ENCODE measurements at regions not wholly inside any gene's neighbourhood (a gene's known extent, or its start where the extent isn't known, plus 50 kb on each side); places are given as distances from the start of the nearest gene placed in this dataset.
"Not testable (repeated sequence)": the region's sequence is repeated elsewhere in the genome, so short reads cannot be mapped to it uniquely, and the experiment has no call there.

DNA sequence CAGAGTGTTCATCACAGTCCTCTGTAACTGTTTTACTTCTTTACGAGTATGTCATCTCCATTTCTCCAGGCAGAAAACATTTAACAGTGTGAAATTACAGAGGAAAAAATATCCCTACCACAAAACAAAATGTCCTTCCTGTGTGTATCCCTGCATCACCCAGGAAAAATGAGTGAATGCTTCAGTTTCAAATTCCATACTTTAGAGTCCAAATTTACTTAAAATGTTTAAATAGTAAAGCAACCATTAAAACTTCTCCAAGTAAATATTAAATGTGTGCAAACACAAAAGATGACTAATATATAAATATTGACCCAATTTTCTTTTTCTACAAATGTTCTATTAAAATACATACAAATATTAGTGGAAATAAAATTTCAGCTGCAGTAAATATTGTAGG, 1016.6 kb upstream of the PCDH20 start:
- CTCF ChIA-PET, result no interaction called here
- POLR2A ChIA-PET, result no interaction called here
- no peak for DNase-seq (ENCODE audit: extremely low spot score)
- TF ChIP-seq, protein P1, sequence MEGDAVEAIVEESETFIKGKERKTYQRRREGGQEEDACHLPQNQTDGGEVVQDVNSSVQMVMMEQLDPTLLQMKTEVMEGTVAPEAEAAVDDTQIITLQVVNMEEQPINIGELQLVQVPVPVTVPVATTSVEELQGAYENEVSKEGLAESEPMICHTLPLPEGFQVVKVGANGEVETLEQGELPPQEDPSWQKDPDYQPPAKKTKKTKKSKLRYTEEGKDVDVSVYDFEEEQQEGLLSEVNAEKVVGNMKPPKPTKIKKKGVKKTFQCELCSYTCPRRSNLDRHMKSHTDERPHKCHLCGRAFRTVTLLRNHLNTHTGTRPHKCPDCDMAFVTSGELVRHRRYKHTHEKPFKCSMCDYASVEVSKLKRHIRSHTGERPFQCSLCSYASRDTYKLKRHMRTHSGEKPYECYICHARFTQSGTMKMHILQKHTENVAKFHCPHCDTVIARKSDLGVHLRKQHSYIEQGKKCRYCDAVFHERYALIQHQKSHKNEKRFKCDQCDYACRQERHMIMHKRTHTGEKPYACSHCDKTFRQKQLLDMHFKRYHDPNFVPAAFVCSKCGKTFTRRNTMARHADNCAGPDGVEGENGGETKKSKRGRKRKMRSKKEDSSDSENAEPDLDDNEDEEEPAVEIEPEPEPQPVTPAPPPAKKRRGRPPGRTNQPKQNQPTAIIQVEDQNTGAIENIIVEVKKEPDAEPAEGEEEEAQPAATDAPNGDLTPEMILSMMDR (IDR thresholded peaks at IDR 0.05; ENCODE audit: control extremely low read depth, extremely low read depth, low read depth, missing control alignments), result no peak

DNA sequence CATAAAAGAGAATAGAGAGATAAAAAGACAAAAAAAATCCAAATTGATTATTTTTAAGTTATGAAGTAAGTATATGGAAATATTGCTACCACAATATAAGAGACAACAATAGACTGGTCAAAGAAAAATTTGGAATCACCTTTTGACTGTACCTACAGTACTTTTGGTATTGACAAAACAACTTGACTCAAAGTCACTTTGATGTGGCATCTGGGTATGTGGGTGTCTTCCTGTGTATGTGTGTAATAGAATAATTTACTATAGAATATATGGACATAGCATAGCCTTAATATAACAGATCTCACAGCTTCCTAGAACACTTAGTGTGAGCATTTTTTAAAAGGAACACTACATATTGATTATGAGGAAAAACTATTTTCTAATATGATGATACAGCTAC, 1016.2 kb upstream of the PCDH20 start:
- no peak for DNase-seq (ENCODE audit: extremely low spot score)
- CTCF ChIA-PET, result no interaction called here
- POLR2A ChIA-PET, result no interaction called here
- TF ChIP-seq, protein P1 (IDR thresholded peaks at IDR 0.05; ENCODE audit: control extremely low read depth, extremely low read depth, low read depth, missing control alignments), result no peak

DNA sequence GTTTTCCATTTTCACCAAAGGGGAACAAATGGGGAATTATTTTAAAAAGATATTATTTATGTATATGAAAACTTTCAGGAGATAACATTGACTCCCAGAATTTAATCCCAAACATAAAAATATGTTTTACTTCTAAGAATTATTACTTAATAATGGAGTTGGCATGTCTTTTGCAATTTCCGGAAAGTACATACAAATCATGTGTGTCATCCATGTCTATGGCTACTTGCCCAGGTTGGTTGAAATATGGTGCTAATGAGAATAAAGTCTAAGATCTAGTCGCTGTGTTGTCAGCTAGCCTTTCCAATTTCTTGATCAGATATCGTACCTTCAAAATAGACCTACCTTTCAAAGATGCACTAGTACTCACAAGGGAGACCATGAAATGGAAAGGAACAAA, 1003.2 kb upstream of the PCDH20 start:
- ChIA-PET POLR2A (no interaction called here), CTCF (no interaction called here)
- DNase-seq (ENCODE audit: extremely low spot score), result no peak
- TF ChIP-seq, protein P1 (IDR thresholded peaks at IDR 0.05; ENCODE audit: control extremely low read depth, extremely low read depth, low read depth, missing control alignments), result no peak

DNA sequence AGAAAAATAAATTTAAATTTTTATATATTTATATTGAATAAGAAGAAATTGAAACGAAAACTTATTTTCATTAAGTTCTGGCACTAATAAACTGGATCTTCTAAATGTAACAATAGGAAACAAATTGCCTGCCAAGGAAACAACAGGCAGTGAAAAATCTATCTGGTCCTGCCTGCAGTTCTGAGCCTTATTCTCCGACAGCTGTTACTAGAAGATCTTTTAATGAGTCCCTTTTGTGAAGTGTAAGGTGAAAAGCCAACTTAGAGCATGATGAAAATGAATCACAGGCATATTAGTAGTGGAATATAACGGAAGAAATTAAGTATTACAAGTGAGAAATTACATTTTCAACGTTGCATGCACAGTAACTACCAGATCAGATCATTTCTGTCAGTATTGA, 1002.7 kb upstream of the PCDH20 start:
- TF ChIP-seq, protein P1 (IDR thresholded peaks at IDR 0.05; ENCODE audit: control extremely low read depth, extremely low read depth, low read depth, missing control alignments), result no peak
- ChIA-PET POLR2A (no interaction called here), CTCF (no interaction called here)
- DNase-seq (ENCODE audit: extremely low spot score), result no peak

DNA sequence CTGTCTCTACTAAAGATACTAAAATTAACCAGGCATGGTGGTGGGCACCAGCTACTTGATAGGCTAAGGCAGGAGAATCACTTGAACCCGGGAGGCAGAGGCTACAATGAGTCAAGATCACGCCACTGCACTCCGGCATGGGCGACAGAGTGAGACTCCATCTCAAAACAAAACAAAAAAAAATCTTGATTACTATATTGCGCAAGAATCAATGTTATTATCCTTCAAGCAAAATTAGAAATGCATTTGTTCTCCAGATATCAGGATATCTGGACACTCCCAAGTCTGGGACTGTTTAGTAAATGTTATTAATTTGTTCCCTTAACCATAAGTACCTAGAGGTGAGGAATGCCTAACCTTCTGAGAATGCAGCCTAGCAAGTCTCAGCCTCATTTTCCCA, 992.2 kb upstream of the PCDH20 start:
- TF ChIP-seq, protein P1 (IDR thresholded peaks at IDR 0.05; ENCODE audit: control extremely low read depth, extremely low read depth, low read depth, missing control alignments), result no peak
- DNase-seq (ENCODE audit: extremely low spot score), result no peak
- CTCF ChIA-PET, result no interaction called here
- POLR2A ChIA-PET, result no interaction called here

DNA sequence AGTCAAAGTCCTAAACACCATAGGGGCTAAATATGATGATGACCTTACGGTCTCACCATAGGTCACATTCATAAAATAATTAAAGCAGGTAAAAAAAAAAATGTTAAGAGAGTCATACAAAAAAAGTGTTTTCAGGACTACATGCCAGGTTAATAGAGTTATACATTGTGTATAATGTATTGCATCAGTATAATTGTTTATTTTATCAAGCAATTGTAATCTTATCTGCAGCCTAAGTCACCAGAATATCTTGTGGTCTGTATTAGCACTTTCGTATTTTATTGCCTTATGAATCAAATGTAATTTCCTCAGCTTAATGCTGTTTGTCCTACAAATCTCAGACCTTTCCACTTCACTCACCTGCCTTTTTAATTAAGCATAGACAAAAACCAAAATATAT, 972.9 kb upstream of the PCDH20 start:
- ChIA-PET POLR2A (no interaction called here), CTCF (no interaction called here)
- no peak for DNase-seq (ENCODE audit: extremely low spot score)
- TF ChIP-seq, protein P1 (IDR thresholded peaks at IDR 0.05; ENCODE audit: control extremely low read depth, extremely low read depth, low read depth, missing control alignments), result no peak

DNA sequence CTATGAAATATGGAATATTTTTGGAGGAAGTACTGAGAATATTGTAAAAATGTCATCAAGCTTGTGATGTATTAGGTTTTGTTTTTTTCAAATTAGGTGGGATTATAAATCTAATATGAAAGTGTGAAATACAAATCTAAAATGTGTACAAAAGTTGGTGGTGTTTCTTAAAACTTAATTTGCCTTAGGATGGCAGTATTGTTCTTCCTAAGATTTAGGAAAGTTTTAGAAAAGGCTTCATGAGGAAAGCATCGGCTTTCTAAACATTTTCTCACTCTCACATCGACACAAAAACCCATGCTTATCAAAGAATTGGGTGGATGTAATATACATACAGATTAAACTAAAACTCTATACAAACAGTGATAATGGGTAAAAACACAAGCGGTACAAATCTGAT, 972.0 kb upstream of the PCDH20 start:
- ChIA-PET CTCF (no interaction called here), POLR2A (no interaction called here)
- TF ChIP-seq, protein P1 (IDR thresholded peaks at IDR 0.05; ENCODE audit: control extremely low read depth, extremely low read depth, low read depth, missing control alignments), result peak; percentile 19
- DNase-seq (ENCODE audit: extremely low spot score), result no peak

DNA sequence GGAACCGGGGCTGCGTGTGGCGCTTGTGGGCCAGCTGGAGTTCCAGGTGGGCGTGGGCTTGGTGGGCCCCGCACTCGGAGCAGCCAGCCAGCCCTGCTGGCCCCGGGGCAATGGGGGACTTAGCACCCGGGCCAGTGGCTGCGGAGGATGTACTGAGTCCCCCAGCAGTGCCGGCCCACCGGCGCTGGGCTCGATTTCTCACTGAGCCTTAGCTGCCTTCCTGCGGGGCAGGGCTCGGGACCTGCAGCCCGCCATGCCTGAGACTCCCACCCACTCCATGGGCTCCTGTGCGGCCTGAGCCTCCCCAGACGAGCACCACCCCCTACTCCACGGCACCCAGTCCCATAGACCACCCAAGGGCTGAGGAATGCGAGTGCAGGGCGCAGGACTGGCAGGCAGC, 963.6 kb upstream of the PCDH20 start:
- POLR2A ChIA-PET, CTCF ChIA-PET: not testable (repeated sequence)

More for the DNA sequence above, 963.6 kb upstream of the PCDH20 start:
- not testable (repeated sequence) for DNase-seq (ENCODE audit: extremely low spot score)
